Omental fat pad (tissue), 3 donors: ENCODE measurements at regions not wholly inside any gene's neighbourhood (a gene's known extent, or its start where the extent isn't known, plus 50 kb on each side); places are given as distances from the start of the nearest gene placed in this dataset.

Experiments
- ATAC-seq: fragments of 150-250 bp; one replicate; pipeline ENCODE4 v1.9.1; 2016; ENCODE audit warnings: mild to moderate bottlenecking, moderate library complexity; ENCODE audit not compliant: low FRiP score
- DNase-seq: peaks from one replicate; pipeline ENCODE4 v3.0.0-alpha.2; 2019; ENCODE audit warnings: low spot score
- CTCF ChIP-seq, 3 donors: fragments of 450-650 bp; IDR thresholded peaks; one replicate each; pipeline ENCODE4 v1.5.1; 2016 to 2017; ENCODE audit warnings: antibody characterized with exemption in 3 of 3, mild to moderate bottlenecking in 3 of 3, moderate library complexity in 2 of 3

DNA sequence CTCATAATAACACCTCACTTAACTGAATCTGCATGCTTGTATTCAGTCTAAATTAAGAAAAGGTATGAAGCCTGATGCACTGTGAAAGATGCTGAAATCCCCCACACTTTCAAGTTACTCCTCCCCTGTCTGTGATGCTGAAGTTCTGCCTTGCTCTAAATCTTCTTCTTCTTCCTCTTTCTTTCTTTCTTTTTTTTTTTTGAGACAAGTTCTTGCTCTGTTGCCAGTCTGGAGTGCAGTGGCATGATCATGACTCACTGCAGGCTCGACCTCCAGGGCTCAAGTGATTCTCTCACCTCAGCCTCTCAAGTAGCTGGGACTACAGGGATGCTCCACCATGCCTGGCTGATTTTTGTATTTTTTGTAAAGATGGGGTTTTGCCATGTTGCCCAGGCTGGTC is 231.0 kb upstream of the B3GALT2 start:
- DNase-seq (no peak), ATAC-seq (no peak)
- TF ChIP-seq CTCF (IDR thresholded peaks at IDR 0.05) = no peak

DNA sequence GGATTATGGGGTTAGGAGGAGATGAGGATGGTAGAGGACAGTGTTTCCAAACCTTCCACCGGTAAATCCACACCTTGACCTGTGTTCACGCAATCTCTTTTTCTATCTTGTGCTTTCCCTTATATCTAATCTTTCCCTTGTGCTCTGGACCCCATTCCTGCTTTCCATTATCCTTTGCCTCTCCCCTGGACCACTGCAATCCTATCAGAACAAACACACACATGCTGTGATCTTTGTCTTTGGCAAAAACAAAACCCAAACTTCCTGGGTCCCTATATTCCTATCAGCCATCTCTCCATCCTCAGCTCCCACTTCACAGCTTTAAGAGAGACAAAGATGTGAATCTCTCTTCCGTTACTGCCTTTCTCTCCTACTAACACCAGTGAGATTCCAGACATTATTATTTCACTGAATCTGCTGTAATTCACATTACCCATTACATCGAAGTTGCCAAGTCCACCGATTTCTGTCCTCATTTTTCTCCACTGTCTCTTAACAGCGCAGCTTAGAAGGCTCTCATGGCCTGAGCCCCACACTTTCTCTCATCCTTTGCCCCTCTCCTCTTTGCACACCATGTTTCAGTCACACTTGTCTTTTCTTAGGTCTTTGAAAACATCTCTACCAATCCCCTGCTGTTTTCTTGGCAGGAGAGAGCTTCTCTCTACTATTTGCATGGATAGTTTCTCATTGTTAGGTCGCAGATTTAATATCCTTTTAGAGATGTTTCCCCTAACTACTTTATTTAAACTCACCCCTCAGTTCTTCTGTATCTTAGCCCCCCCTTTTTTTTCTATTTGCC is 230.0 kb upstream of the B3GALT2 start:
- TF ChIP-seq CTCF (IDR thresholded peaks at IDR 0.05) = no peak
- ATAC-seq (no peak), DNase-seq (no peak)

- no peak for TF ChIP-seq CTCF (IDR thresholded peaks at IDR 0.05)
- ATAC-seq = no peak
- DNase-seq = no peak
These were observed 228.8 kb upstream of the B3GALT2 start for GRCh38 chr1:193415256-193415655.

GRCh38 chr1:193413376-193413775 is 227.0 kb upstream of the B3GALT2 start:
- DNase-seq = no peak
- ATAC-seq = no peak
- TF ChIP-seq CTCF (IDR thresholded peaks at IDR 0.05) = no peak

DNA sequence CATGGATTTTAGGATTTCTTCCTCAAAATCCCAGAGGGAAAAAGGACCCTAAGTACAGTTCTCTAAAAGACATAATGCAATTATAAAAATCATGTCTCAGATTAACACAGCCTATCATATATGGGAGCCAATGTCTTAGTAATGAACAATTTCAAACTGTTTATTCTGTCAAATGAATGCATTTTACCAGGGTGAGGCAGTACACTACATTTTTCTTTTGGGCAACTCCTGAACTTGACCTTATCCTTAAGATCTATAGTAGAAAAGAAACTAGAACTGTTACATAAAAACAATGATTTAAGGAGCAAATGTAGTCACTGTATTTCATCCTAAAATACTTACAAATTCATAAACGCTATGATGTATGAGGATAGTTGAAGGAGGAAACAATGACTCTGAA is 226.3 kb upstream of the B3GALT2 start:
- no peak for TF ChIP-seq CTCF (IDR thresholded peaks at IDR 0.05)
- ATAC-seq = no peak
- DNase-seq = no peak

GRCh38 chr1:193411714-193412113 is 225.3 kb upstream of the B3GALT2 start:
- ATAC-seq (no peak), DNase-seq (no peak)
- TF ChIP-seq CTCF (IDR thresholded peaks at IDR 0.05) = no peak

- DNase-seq (no peak), ATAC-seq (no peak)
- TF ChIP-seq CTCF (IDR thresholded peaks at IDR 0.05) = no peak
These were observed 224.8 kb upstream of the B3GALT2 start for GRCh38 chr1:193411215-193411614.
